CD4-positive, alpha-beta T cell treated with Interleukin-17A for 4 hours (primary cell): ENCODE measurements at regions not wholly inside any gene's neighbourhood (a gene's known extent, or its start where the extent isn't known, plus 50 kb on each side); places are given as distances from the start of the nearest gene placed in this dataset.
"Not testable (repeated sequence)": the region's sequence is repeated elsewhere in the genome, so short reads cannot be mapped to it uniquely, and the experiment has no call there.

Experiments
- DNase-seq: peaks from one replicate; pipeline ENCODE4 v3.0.0-alpha.2; 2020; ENCODE audit warnings: mixed read lengths

DNA sequence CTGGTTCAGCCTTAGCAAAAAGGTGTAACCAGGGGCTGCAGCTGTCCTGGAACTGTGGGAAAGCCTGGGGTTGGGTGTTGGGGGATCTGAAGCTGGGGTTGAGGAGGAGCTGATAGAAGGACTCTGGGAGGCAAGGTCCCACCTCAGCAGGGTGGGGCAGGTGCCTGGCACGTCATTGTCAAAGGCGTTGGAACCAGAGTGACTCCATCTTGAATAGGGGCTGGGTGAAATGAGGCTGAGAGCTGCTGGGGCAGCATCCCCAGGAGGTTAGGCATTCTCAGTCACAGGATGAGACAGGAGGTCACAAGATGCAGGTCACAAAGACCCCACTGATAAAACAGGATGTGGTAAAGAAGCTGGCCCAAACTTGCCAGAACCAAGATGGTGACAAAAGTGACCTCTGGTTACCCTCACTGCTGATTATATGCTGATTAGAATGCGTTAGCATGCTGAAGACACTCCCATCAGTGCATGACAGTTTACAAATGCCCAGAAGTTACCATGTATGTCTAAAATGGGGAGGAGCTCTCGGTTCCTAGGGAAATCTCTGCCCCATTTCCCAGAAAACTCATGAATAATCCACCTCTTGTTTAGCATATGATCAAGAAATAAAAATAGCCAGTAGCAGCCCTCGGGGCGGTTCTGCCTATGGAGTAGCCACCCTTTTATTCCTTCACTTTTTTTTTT, 85.4 kb downstream of the IER5 start:
- DNase-seq: no peak

DNA sequence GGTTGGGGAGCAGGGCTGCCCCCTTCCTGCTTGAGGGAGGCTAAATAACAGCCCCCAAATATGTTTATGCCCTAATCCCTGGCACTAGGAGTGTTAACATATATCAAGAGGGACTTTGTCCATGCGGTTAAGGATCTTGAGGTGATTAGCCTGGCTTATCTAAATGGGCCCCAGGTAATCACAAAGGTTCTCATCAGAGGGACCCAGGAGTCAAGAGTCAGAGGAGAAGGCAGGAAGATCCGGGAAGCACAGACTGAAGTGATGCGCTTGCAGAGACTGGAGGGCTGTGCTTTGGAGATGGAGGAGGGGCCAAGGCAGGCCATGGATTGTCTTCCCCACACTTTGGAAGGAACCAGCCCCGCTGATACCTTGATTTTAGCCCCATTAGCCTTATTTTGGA, 86.4 kb downstream of the IER5 start:
- no peak for DNase-seq

DNA sequence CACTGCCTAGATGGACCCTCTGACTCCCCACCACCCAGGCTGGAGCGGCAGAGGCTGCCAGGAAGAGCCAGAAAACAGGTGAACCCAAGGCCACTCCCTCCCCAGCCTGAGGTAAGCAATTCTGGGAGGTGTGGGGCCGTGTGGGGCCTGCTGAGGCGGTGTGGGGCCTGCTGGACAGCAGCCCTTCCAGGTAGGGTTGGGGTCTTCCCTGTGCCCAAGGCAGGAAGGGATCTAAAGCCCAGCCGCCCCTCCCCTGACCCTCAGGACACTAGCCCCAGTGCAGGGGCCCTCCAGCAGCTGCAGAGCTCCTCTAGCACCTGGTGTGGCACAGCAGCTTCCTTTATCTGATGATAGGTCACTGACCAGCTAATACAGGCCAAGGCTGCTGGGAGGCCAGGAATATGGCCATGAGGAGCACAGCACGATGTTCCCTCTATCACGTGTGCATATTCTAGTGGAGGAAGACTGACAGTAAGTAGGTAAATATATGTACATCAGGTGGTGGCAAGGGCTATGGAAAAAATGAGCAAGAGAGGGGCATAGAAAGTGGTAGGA, 86.9 kb downstream of the IER5 start:
- DNase-seq: no peak

DNA sequence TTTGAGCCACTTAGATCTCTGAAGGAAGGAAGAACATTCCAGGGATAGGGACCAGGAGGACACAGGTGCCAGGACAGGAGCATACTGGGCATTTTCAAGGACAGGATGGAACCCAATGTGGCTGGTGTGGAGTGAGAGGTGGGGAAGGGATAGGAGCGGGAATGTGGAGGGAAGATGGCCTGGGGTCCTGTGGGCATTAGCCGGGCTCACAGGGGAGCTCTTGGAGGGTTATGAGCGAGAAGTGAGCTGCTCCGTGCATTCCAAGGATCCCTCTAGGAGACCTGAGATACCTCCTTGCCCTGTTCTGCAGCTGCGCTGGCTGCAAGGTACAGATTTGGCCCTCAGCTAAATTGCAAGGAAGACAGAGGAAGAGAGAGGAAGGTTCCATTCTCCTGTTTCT, 87.5 kb downstream of the IER5 start:
- DNase-seq: no peak

DNA sequence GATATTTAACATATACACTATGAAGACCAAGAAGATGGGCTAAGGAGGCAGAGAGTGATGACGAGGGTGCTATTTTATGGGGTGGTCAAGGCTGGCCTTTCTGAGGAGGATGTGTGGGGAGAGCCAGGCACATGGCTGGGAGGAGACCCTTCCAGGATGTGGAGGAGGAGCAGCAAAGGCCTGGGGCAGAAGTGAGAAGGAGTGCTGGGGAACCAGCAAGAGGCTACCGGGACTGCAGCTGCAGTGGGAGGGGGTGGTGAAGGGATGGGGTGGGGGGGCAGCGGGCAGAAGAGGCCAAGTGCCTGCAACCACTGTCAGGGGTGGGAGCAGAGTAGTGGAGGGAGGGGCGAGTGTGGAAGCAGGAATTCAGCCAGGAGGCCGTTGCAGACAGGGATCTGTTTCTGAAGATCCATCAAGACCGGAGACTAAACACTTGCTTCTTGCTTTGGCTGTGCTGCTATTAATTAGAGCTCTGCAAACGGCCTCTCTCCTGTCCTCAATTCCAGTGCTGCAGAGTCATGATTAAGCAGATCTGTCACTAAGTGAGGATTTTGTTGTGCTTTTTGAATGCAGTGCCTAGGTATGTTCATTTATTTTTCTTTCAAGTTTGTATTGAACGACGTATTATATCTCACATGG, 89.9 kb downstream of the IER5 start:
- no peak for DNase-seq

DNA sequence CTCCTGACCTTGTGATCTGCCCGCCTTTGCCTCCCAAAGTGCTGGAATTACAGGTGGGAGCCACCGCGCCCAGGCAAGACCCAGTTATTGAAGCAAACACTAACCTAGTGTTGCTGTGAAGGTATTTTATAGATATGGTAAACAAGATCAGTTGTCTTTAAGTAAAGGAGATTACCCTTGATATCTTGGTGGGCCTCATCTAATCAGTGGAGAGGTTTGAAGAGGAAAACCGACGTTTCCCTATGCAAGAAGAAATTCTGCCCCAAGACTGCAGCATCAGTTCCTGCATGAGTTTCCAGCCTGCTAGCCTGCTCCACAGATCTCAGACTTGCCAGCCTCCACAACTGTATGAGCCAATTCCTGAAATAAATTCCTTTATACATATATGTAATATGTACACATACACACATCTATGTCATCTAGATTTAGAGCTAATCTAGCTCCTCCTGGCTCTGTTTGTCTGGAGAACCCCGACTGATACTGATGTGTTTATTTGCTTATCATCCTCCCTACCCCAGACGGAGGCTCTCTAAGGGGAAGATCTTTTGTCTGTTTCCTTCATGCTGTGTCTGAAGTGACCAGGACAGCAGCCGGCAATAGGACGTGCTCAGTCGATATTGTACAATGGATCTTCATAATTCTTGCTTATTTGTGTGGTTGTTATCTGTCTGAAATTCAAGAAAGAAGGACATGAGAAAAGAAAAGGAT, 90.9 kb downstream of the IER5 start:
- no peak for DNase-seq

DNA sequence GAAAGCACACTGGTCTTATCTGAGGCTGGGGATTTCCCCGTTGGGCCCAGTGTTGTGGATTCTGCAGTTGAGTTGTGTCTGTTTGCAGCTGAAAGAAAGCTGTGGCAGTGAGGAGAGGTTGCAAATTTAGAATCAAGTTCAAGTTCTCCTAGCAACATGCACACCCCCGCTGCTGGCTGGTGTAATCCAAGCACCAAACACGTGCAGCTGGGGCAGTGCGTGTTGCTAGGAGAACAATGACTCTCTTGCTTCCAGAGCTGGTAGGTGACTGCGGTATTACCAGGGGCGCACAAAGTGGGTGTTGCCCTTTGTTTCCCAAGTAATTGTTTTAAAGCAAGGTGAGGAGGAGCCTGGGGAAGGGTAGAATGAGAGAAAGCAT, 91.5 kb downstream of the IER5 start:
- peak; percentile 55 for DNase-seq

DNA sequence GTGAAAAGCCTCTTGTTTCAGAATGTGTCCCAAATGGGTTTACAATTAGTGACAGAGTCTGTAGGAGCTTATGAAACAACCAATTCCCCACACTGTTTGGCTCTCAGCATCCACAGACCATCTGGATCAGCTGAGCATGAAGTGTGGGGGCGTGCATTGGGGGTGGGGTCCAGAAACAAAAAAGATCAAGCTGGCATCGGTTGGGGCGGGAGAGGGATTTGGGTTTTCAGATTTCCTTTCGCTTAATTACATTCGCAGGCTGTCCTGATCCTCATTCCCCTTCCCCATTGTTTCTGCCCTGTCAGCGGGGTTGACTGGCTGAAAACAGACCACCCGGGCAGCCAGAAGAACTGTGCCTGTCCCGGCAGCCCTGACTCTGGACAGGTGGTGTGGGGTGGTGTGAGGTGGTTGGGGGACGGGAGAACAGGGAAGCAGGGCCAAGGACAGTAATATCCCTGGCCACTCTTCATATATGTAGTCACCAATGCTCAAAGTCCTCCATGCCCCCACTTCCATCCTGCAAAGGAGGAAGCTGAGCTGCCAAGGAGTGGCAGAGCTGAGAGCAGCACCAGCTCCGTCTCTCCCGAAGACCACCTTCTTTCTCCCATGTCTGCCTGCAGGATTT, 92.0 kb downstream of the IER5 start:
- DNase-seq: no peak

DNA sequence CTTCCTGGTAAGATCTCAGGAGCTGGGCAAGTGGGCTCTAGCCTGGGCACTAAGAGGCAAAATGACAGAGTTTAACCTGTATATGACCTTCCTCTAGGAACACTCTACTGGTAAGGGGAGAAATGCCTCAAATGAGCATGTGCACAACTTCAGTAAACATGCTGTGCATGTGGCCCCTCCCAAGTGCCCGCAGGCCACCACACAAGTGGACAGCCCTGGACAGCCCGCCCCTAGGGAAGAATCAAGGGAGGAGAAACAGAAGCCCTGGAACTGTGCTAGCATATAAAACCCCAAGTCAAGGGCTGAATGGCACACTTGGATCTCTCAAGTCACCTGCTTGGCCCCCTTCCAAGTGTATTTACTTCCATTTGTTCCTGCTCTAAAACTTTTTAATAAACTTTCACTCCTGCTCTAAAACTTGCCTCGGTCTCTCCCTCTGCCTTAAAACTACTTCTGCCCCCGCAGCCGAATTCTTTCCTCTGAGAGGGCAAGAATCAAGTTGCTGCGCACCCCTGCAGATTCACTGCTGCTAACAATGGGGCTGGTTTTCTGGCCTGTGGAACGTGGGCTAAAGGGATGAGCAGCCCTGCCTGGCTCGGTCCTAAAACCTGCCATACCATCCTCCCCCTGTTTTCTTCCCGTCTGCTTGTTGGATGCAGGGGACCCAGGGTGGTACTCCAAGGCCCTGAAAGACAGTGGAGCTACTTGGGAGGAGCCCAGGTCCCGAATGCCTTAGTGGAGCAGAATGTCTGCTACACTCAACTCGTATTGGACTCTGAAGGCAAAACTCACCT, 93.5 kb downstream of the IER5 start:
- no peak for DNase-seq

DNA sequence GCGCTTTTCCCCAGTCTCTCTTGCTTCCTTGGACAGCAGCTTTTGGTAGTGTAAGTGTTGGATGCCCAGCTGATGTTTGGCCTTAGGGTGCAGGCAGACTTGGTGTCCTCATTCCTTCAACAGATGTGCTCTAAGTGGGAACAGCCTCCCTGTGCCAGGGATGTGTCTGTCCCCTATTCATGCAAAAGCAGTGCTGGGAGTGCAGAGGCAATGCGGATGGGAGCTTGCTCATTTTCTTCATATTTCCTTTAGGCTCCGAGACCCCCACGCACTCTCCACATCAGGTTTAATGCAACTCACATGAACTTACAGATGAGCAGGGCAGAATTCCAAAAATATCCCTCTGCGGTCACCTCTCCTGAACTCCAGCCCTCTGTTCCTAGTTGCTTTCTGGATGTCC, 96.1 kb downstream of the IER5 start:
- no peak for DNase-seq

DNA sequence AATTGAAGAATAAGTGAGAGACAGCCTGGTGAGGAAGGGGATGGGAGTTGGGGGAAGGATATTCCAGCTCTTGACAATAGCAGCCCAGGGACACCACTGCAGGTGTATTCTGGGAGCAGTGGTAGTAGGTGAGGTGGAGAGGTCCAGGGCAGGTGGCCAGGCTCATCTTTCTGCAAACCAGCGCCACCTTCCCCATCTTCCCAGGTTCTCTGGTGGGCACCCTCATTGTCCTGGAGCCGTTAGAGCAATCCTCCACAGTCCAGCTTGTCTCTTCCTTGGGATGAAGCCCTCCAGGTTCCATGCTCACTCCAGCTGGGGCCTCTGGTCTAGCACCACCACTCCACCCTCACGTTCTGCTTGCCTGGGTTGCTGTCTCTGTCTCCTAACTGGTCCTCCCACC, 97.0 kb downstream of the IER5 start:
- DNase-seq: no peak

DNA sequence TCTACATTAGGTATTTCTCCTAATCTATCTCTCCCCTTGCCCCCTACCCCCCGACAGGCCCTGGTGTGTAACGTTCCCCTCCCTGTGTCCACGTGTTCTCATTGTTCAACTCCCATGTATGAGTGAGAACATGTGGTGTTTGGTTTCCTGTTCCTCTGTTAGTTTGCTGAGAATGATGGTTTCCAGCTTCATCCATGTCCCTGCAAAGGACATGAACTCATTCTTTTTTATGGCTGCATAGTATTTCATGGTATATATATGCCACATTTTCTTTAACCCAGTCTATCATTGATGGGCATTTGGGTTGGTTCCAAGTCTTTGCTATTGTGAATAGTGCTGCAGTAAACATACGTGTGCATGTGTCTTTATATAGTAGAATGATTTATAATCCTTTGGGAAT, 97.6 kb downstream of the IER5 start:
- DNase-seq: not testable (repeated sequence)

DNA sequence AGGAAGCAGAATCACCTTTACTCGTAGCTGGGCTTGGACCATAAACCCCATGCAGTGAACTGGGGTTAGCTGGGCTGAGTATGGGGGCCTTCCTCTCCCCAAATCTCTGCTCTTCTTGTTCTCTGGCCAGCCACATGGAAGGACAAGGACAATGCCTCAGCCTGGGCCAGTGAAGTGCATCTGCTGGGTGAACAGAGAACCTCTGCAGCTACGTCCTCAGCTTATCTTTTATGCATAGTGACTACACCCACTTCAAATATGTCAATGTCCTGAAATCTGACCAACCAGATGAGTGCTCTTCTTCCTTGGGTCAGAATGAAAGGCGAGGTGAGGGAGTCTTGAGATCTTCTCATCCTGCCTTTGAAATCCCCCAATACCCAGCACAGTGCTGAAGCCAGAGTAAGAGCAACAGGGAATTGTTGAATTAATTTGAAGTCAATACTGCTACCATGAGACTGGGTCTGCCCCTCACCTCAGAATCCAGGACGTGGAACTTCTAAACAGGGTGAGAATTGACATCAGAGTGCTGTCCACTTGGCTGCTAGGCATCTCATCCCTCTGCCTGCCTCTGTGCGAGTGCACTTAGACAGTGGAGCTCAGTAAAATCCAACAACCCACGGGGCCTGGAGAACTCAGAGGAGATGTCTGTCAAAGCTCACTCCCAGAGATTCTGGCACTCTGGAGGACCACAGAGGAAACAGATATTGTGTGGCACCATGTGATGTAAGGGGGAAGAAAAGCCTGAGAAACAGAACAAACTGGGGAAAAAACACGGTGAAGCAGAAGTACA, 99.0 kb downstream of the IER5 start:
- DNase-seq: no peak

DNA sequence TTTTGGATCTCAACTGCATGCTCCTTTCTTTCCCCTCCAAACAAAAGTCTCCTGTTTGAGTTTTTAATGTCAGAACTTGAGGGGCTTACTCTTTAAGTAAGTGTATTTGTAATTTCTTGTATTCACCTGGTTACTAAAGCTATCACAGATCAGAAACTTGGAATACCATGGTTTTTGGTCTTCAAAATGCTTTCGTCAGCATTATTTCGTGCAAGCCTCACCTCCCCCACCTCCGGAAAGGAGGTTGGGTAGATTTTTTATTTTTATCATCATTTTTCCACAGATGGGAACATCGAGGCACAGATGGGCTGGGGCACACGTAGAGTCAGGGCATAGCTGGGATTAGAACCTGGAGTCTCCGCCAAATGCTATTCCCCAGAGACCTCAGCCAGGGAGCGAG, 100.7 kb downstream of the IER5 start:
- no peak for DNase-seq

DNA sequence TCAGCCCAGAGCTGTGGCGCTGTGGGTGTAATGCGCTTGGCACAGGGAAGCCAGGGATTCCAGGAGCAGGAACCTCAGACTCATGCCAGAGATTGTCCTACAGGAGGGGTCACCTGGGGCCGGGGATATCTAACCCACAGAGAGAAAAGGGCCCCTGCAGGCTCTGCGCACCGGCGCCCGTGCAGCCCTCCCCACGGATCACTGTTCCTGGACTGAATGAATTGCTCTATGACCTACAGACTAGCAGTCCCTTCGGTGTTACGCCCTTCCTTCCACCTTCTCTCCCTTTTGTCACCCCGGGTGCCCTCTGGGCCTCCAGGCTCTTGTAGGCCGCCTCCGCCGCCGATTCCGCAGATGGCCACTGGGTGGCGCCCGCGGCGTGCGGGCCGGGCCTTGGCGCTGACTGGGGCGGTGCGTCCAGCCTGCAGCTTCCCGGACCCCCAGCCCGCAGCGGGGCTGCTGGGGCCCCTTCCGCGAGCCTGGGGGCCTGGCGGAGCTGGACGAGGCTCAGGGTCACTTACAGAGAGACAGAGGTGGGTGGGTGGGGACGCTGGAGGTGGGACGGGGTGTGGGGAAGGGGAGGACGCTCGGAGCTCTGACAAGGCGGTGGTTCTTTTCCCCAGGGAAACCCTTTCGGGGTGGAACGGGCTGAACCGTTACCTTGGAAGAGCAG, 101.3 kb downstream of the IER5 start:
- DNase-seq: peak; percentile 80

DNA sequence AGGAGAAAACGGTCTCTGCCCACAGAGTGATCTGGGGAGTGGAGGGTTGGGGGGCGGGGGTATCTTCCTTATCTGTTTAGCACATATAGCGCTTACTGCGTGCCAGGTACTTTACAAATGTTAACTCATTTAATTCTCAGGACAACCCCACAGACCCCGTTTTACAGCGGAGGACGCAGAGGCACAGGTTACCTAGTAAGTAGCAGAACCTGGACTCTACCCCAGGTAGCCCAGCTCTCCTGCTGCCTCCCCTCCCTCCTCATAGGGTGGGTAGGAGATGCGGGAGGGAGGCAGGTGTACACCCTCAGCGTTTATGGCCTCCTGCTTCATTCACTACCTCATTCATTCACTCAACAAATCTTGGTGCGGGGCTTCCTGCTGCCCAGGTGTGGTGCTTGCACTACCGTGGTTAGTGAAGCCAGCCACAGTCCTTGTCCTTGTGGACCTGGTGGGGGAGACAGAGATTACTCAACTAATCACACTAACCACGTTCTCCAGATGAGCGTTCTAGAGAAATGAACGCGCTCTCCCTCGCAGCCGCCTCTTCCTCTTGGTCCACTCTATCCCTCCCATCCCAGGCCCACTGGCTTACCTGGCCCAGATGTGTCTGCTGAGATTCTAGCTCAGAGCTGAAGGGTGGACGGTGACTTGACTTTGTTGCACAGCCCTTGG, 102.0 kb downstream of the IER5 start:
- DNase-seq: no peak

DNA sequence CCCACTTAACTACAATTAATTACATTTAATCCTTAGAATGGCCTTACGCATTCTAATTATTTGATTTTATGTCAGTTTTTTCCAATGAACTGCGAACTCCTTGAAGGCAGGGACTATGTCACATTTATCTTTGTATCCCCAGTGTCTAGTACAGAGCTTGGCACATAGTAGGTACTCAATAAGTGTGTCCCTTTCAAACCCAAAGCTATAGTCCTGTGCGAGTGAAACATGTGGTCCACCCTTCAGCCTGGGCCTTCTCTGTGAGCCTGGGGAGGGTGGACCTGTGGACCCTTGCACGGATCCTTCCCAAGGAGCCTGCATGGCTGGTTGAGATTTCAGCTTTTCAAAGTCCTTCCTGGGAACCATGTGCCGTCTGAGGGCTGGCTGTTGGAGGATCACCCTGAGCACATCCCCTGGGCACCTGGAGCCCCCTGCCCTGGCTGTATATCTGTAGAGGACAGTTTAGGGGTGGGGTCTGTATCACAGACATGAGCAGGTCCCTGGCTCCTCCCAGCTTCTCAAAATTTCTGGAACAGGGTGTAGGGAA, 103.1 kb downstream of the IER5 start:
- DNase-seq: no peak

DNA sequence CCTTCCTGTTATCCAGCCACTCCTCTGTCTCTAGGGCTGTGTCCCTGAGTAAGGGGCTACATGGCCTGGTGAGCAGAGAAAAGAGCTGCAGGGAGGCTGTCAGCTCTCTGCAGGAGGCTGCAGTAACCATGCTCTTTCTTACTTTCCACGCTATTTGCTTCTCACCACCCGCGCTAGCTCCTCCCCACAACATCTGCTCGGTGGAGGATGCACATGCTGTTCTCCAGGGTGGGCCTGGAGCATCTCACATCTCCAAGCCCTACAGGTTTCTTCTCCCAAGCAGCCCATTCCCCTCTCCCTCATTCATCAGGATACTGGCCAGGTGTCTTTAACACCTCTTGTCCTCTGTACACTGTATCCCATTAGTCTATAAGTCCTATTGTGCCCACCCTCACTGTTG, 103.8 kb downstream of the IER5 start:
- no peak for DNase-seq

DNA sequence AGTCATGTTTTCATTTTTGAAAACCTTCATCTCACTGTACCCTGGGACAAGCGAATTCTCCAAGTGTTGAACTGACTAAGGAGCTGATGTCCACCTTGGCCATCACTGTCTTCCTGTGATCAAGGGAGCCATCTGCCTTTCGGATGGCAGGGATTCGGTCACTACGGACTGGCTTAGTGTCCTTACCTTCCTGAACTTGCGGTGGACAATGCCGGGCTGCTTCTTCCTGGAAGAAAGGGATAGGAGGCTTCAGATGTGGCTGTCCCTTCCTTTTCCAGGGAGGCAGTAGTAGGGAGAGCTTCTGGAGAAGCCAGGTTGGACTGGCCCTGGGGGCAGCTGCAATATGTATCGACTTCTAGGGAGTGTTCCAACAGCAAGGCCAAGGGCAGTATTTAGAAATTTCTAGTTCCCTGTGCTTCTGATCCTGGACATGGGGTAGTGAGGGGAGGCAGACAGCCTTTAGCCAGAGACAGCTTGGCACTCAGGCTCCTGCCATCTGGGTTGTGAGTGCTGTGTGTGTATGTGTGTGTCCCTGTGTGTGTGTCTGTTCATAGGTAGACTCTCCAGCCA, 114.6 kb downstream of the IER5 start:
- DNase-seq: no peak

DNA sequence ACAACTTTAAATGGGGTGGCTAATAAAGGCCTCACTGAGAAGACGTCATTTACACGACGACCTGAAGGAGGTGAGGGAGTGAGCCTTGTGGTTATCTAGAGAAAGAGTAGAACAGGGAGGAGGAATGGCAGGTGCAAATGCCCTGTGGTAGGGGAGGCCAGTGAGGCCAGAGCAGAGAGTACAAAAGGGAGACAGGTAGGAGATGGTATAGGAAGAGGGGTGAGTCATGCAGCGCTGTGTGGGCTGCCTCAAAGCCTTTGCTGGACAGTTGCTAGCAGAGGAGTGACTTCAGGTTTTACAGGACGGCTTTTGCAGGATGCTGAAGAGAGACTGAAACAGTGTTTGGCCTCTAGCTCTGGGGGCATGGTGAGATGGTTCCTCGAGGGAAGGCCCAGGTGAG, 116.0 kb downstream of the IER5 start:
- DNase-seq: no peak
